Ishikawa (cell line): ENCODE measurements at regions not wholly inside any gene's neighbourhood (a gene's known extent, or its start where the extent isn't known, plus 50 kb on each side); places are given as distances from the start of the nearest gene placed in this dataset.

Experiments used
- CEBPB ChIP-seq: IDR thresholded peaks from 2 replicates; pipeline ENCODE4 v1.6.1; 2012
- CREB1 ChIP-seq: IDR thresholded peaks from 2 replicates; pipeline ENCODE4 v1.6.1; 2012; ENCODE audit warnings: low read depth
- TCF12 ChIP-seq: IDR thresholded peaks from 2 replicates; pipeline ENCODE4 v1.6.1; 2012; ENCODE audit warnings: low read depth
- TF ChIP-seq, protein P1 (sequence below): IDR thresholded peaks from 2 replicates; pipeline ENCODE4 v1.6.1; 2012
- TF ChIP-seq, protein P2 (sequence below): IDR thresholded peaks from 2 replicates; pipeline ENCODE4 v1.6.1; 2012; ENCODE audit warnings: low read depth, mild to moderate bottlenecking

DNA sequence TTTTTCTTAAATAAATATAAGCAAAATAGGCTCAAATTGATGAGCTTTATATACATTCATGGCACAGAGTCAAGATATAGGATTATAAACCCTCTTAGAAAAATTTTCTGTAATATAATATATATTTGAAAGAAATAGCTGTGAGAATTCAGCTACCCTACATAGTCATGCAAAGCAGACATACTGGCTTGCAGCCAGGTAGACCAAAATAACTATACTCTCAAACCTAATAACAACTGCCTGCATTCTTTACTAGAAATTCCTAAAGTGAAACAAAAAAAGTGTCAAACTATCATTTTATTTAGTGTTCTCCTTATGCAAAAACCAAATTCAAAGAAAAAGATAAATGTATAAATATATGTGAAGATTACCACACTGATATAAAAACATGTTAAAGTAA is 1390.2 kb downstream of the C4orf33 start:
- TF ChIP-seq TCF12, result no peak
- TF ChIP-seq, protein P1, sequence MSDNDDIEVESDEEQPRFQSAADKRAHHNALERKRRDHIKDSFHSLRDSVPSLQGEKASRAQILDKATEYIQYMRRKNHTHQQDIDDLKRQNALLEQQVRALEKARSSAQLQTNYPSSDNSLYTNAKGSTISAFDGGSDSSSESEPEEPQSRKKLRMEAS, result no peak
- TF ChIP-seq, protein P2, sequence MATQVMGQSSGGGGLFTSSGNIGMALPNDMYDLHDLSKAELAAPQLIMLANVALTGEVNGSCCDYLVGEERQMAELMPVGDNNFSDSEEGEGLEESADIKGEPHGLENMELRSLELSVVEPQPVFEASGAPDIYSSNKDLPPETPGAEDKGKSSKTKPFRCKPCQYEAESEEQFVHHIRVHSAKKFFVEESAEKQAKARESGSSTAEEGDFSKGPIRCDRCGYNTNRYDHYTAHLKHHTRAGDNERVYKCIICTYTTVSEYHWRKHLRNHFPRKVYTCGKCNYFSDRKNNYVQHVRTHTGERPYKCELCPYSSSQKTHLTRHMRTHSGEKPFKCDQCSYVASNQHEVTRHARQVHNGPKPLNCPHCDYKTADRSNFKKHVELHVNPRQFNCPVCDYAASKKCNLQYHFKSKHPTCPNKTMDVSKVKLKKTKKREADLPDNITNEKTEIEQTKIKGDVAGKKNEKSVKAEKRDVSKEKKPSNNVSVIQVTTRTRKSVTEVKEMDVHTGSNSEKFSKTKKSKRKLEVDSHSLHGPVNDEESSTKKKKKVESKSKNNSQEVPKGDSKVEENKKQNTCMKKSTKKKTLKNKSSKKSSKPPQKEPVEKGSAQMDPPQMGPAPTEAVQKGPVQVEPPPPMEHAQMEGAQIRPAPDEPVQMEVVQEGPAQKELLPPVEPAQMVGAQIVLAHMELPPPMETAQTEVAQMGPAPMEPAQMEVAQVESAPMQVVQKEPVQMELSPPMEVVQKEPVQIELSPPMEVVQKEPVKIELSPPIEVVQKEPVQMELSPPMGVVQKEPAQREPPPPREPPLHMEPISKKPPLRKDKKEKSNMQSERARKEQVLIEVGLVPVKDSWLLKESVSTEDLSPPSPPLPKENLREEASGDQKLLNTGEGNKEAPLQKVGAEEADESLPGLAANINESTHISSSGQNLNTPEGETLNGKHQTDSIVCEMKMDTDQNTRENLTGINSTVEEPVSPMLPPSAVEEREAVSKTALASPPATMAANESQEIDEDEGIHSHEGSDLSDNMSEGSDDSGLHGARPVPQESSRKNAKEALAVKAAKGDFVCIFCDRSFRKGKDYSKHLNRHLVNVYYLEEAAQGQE, result no peak
- TF ChIP-seq CEBPB, result no peak
- TF ChIP-seq CREB1, result no peak
